Liver (tissue), 3 donors: ENCODE measurements at regions not wholly inside any gene's neighbourhood (a gene's known extent, or its start where the extent isn't known, plus 50 kb on each side); places are given as distances from the start of the nearest gene placed in this dataset.

Experiments
- ATF3 ChIP-seq: IDR thresholded peaks from 2 replicates; pipeline ENCODE4 v1.6.1; 2016; ENCODE audit warnings: antibody characterized with exemption
- NR2F2 ChIP-seq: IDR thresholded peaks from 2 replicates; pipeline ENCODE4 v1.6.1; 2016; ENCODE audit warnings: antibody characterized with exemption
- RAD21 ChIP-seq, 2 donors: IDR thresholded peaks; 2 replicates each; pipeline ENCODE4 v1.6.1; 2016; ENCODE audit warnings: antibody characterized with exemption in 2 of 2, mild to moderate bottlenecking in 2 of 2
- RXRA ChIP-seq, 2 donors: IDR thresholded peaks; 2 replicates each; pipeline ENCODE4 v1.6.1; 2017 to 2018; ENCODE audit warnings: antibody characterized with exemption in 2 of 2, mild to moderate bottlenecking in 1 of 2
- YY1 ChIP-seq: IDR thresholded peaks from 2 replicates; pipeline ENCODE4 v1.6.1; 2016; ENCODE audit warnings: antibody characterized with exemption, mild to moderate bottlenecking
- TF ChIP-seq, protein P1 (sequence below): fragments of 150-350 bp; IDR thresholded peaks from 2 replicates; pipeline ENCODE4 v1.5.1; 2017; ENCODE audit warnings: improper control_type of control experiment, low read depth, low read length; ENCODE audit not compliant: missing input control
- donor health status: healthy.
- donor health status: healthy.

DNA sequence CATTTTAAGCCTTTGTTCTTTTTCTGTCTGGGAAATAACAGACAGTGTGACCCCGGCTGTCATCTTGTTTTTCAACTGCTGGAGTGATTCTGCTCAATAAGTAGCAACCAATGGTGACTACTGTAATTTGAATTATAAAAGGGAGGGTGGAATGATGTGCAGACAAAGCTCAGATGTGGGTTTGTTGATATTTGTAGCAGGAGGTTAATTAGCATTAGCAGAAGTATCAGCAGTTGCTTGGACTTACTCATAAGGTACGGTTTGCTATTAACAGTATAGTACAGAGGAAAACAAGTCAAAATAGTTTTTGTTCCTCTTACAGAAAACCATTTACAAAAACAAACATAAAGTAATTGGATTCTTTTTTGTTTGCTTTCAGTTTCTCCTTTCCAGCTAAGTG is 140.4 kb downstream of the TUSC1 start:
- TF ChIP-seq, protein P1, sequence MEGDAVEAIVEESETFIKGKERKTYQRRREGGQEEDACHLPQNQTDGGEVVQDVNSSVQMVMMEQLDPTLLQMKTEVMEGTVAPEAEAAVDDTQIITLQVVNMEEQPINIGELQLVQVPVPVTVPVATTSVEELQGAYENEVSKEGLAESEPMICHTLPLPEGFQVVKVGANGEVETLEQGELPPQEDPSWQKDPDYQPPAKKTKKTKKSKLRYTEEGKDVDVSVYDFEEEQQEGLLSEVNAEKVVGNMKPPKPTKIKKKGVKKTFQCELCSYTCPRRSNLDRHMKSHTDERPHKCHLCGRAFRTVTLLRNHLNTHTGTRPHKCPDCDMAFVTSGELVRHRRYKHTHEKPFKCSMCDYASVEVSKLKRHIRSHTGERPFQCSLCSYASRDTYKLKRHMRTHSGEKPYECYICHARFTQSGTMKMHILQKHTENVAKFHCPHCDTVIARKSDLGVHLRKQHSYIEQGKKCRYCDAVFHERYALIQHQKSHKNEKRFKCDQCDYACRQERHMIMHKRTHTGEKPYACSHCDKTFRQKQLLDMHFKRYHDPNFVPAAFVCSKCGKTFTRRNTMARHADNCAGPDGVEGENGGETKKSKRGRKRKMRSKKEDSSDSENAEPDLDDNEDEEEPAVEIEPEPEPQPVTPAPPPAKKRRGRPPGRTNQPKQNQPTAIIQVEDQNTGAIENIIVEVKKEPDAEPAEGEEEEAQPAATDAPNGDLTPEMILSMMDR = no peak
- TF ChIP-seq ATF3 = no peak
- TF ChIP-seq NR2F2 = no peak
- TF ChIP-seq RXRA (IDR thresholded peaks at IDR 0.05) = no peak
- no peak for TF ChIP-seq RAD21 (IDR thresholded peaks at IDR 0.05)
- TF ChIP-seq YY1 = no peak
